ENCODE measurements at regions not wholly inside any gene's neighbourhood (a gene's known extent, or its start where the extent isn't known, plus 50 kb on each side); places are given as distances from the start of the nearest gene placed in this dataset.

- H3K79me2 ChIP-seq (ENCODE audit: insufficient read depth, low read length): no peaks in the 10 kb centered on the region
Observed at GRCh38 chr7:20026762-20027161, 190.4 kb downstream of the MACC1 start.

GRCh38 chr7:20021831-20022230 lies 195.4 kb downstream of the MACC1 start:
- Histone ChIP-seq H2AFZ (ENCODE audit: low read length) (no peak overlapping the region), H3F3A (ENCODE audit: low read depth) (no peaks in the 10 kb centered on the region), H4K20me1 (ENCODE audit: insufficient read depth, low read length, poor library complexity, severe bottlenecking) (no peaks in the 10 kb centered on the region), H3K79me2 (ENCODE audit: insufficient read depth, low read length) (no peaks in the 10 kb centered on the region), H3K4me3 (ENCODE audit: low read length, poor library complexity, severe bottlenecking) (no peak overlapping the region), H3K36me3 (ENCODE audit: insufficient read depth, low read length) (no peaks in the 10 kb centered on the region), H3K4me2 (ENCODE audit: low read depth, low read length, poor library complexity, severe bottlenecking) (no peak overlapping the region), H3K9me3 (ENCODE audit: insufficient read depth, low read depth, low read length) (no peaks in the 10 kb centered on the region; the same call in 1 of the 2 replicates), H3K9ac (ENCODE audit: low read depth, low read length, poor library complexity, severe bottlenecking) (no peak overlapping the region), H3K9me2 (replicated peaks; ENCODE audit: low read depth, low read length) (no peaks in the 10 kb centered on the region), H3K4me1 (ENCODE audit: insufficient read depth, low read length, poor library complexity, severe bottlenecking) (peaks cover 13% of the 10 kb centered on the region), H3K27me3 (ENCODE audit: insufficient read depth, low read length, poor library complexity, severe bottlenecking) (no peaks in the 10 kb centered on the region)
- no peak for TF ChIP-seq CTCF (conservative IDR thresholded peaks at IDR 0.05; ENCODE audit: low read length)

More at GRCh38 chr7:20026762-20027161, 190.4 kb downstream of the MACC1 start:
- no peaks in the 10 kb centered on the region for H3K36me3 ChIP-seq (ENCODE audit: insufficient read depth, low read length)
- peaks cover 4% of the 10 kb centered on the region for H3K4me1 ChIP-seq (ENCODE audit: insufficient read depth, low read length, poor library complexity, severe bottlenecking)
- H3K9ac ChIP-seq (ENCODE audit: low read depth, low read length, poor library complexity, severe bottlenecking): no peak overlapping the region
- H3K9me2 ChIP-seq (replicated peaks; ENCODE audit: low read depth, low read length): no peaks in the 10 kb centered on the region
- no peak overlapping the region for H2AFZ ChIP-seq (ENCODE audit: low read length)
- no peaks in the 10 kb centered on the region for H3F3A ChIP-seq (ENCODE audit: low read depth)
- H3K9me3 ChIP-seq (ENCODE audit: insufficient read depth, low read depth, low read length): no peaks in the 10 kb centered on the region
- H3K27me3 ChIP-seq (ENCODE audit: insufficient read depth, low read length, poor library complexity, severe bottlenecking): no peaks in the 10 kb centered on the region
- H3K4me3 ChIP-seq (ENCODE audit: low read length, poor library complexity, severe bottlenecking): no peak overlapping the region
- no peaks in the 10 kb centered on the region for H4K20me1 ChIP-seq (ENCODE audit: insufficient read depth, low read length, poor library complexity, severe bottlenecking)
- TF ChIP-seq EZH2phosphoT487 (IDR thresholded peaks at IDR 0.05; ENCODE audit: borderline replicate concordance) (no peak), CTCF (conservative IDR thresholded peaks at IDR 0.05; ENCODE audit: low read length) (no peak)
- no peak overlapping the region for H3K4me2 ChIP-seq (ENCODE audit: low read depth, low read length, poor library complexity, severe bottlenecking)

- Histone ChIP-seq H3K4me3 (ENCODE audit: low read length, poor library complexity, severe bottlenecking) (no peak overlapping the region), H3K79me2 (ENCODE audit: insufficient read depth, low read length) (no peaks in the 10 kb centered on the region)
Observed at GRCh38 chr7:20021066-20021465, 196.1 kb downstream of the MACC1 start.

More at GRCh38 chr7:20021066-20021465, 196.1 kb downstream of the MACC1 start:
- no peaks in the 10 kb centered on the region for H3F3A ChIP-seq (ENCODE audit: low read depth)
- H3K36me3 ChIP-seq (ENCODE audit: insufficient read depth, low read length): no peaks in the 10 kb centered on the region
- TF ChIP-seq EZH2phosphoT487 (IDR thresholded peaks at IDR 0.05; ENCODE audit: borderline replicate concordance) (no peak), CTCF (conservative IDR thresholded peaks at IDR 0.05; ENCODE audit: low read length) (no peak)
- no peak overlapping the region for H3K9ac ChIP-seq (ENCODE audit: low read depth, low read length, poor library complexity, severe bottlenecking)
- no peaks in the 10 kb centered on the region for H3K9me2 ChIP-seq (replicated peaks; ENCODE audit: low read depth, low read length)
- peaks cover 13% of the 10 kb centered on the region for H3K4me1 ChIP-seq (ENCODE audit: insufficient read depth, low read length, poor library complexity, severe bottlenecking)
- H3K4me2 ChIP-seq (ENCODE audit: low read depth, low read length, poor library complexity, severe bottlenecking): no peak overlapping the region
- H3K27me3 ChIP-seq (ENCODE audit: insufficient read depth, low read length, poor library complexity, severe bottlenecking): no peaks in the 10 kb centered on the region
- no peaks in the 10 kb centered on the region for H4K20me1 ChIP-seq (ENCODE audit: insufficient read depth, low read length, poor library complexity, severe bottlenecking)
- H3K9me3 ChIP-seq (ENCODE audit: insufficient read depth, low read depth, low read length): no peaks in the 10 kb centered on the region; the same call in 1 of the 2 replicates
- no peak overlapping the region for H2AFZ ChIP-seq (ENCODE audit: low read length)

Measured in Loucy (cell line).